Stimulated activated CD8-positive, alpha-beta memory T cell treated with anti-CD3 and anti-CD28 coated beads, Interleukin-7, amount 100 ng/mL, for 48 hours (primary cell): ENCODE measurements at regions not wholly inside any gene's neighbourhood (a gene's known extent, or its start where the extent isn't known, plus 50 kb on each side); places are given as distances from the start of the nearest gene placed in this dataset.
"Not testable (repeated sequence)": the region's sequence is repeated elsewhere in the genome, so short reads cannot be mapped to it uniquely, and the experiment has no call there.

Source experiments
- DNase-seq, 2 donors: peaks; one replicate each; pipeline ENCODE4 v3.0.0-alpha.2; 2020; ENCODE audit warnings: low read depth in 1 of 2; ENCODE audit errors: extremely low read depth in 1 of 2

- DNase-seq, result no peak
These were observed 350.5 kb upstream of the DAB2 start for GRCh38 chr5:39775086-39775796.

DNA sequence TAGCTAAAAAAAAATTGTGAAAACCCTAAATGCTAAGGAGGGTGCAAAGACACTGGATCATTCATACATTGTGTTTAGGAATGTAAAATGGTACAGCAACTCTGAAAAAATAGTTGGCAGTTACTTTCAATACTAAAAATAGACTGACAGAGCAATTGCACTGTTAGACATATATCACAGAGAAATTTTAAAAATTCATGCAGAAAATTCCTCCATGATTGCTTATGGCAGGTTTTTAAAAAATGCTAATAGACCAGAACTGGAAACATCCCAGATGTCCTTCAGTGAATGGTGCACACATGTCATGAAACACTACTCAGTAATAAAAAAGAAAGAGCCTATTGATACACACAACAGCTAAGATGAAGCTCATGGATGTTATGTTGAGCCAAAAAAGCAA is 349.8 kb upstream of the DAB2 start:
- no peak for DNase-seq

DNA sequence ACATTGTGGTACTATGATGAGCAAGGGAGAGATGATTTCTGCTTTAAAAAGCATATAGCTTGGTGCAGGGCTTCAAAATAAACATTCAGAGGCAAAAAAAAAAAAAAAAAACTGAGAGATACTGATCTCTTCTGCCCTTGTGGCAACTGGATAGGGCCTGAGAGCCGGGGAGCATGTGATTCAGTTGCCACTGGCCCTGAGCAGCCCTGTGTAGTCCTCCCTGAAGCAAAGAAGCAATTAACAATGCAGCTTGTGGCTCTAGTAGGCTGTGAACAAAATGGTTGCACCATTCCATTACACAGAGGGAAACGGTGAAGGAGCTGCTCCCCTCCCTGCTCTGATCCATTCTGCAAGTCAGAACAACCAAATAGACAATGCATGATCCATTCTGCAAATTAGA is 347.5 kb upstream of the DAB2 start:
- no peak for DNase-seq

GRCh38 chr5:39767916-39768315 is 343.1 kb upstream of the DAB2 start:
- DNase-seq, result no peak

DNA sequence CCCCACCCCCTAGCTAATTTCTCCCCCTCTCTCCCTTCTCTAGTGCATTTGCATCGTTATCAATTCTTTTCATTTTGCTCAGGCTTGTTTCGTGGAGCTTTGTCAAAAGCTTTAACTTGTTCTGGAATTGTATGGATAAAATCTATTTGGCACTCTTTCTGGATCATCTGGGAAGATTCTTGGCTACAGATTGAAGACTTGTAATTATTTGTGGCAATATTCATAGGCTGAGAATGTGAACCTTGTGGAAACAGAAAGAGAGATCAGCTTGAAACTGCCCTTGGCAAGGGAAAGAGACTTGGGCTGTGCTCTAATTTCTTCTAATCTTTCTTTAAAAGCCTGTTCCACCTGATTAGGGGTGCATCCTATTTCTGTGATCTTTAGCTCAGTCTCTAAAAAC is 340.6 kb upstream of the DAB2 start:
- no peak for DNase-seq

DNA sequence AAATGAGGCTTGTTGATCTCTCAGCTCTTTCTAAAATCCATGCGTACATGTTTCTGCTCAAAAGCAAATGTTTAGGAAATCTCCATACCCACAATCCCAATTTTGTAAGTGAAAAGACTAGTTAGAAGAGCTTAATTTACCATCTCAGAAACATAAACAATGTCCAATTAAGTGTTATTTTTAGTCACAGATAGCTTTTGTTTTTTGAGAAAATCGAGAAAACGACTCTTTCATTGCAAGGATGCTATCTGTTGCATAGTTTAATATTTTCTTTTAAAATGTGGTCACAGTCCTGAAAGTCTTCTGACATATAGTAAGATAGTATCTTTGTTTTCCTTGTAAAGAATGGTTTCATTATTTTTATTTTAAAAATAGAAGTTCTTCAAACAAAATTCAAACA is 338.0 kb upstream of the DAB2 start:
- no peak for DNase-seq

DNA sequence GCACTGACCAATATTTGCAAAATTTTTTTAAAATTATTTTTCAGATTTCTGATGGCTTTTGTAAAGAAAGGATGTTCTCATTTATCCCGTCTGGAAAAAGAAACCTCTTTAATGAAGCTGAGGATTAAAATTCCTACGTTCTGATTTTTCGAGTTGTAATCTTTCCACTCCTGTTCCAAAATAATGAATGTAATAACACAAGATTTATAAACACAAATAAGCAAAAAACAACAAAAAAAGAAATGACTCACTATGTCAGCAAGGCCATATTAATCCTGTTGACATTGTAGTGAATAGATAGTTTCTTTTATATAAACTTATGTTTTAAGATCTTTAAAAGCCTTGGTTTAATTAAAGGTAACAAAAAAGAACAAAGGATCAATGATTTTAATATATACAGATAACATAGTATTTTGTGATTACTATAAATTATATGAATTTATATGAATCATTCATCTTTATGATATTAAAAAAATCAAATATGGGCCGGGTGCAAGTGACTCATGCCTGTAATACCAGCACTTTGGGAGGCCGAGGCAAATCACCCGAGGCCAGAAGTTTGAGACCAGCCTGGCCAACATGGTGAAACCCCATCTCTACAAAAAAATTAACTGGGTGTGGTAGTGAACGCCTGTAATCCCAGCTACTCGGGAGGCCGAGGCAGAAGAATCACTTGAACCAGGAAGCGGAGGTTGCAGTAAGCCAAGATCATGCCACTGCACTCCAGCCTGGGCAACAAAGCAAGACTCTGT is 336.6 kb upstream of the DAB2 start:
- no peak for DNase-seq

GRCh38 chr5:39760385-39761198 is 335.8 kb upstream of the DAB2 start:
- no peak for DNase-seq

- DNase-seq, result no peak
These were observed 334.9 kb upstream of the DAB2 start for GRCh38 chr5:39759701-39760100.

- DNase-seq, result no peak
These were observed 333.6 kb upstream of the DAB2 start for GRCh38 chr5:39758426-39758825.

GRCh38 chr5:39757131-39757530 is 332.4 kb upstream of the DAB2 start:
- DNase-seq, result no peak

DNA sequence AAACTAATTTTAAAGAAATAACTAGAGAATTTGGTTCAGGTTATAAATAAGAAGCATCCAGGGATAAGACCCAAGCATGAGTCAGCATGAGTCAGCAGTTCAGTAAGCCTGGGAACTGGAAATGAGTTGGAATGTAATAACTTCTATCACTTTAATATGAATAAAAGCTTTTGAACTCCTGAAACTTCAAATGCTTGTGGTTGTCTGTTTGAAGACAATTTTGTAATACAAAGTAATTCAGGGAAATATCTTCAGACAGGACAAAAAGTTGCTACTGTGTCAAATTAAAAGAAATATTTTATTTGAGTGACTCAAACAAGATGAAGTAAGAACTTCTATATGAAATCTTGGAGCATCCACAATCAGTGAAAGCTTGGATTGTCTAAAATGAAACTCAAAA is 331.2 kb upstream of the DAB2 start:
- DNase-seq, result no peak

DNA sequence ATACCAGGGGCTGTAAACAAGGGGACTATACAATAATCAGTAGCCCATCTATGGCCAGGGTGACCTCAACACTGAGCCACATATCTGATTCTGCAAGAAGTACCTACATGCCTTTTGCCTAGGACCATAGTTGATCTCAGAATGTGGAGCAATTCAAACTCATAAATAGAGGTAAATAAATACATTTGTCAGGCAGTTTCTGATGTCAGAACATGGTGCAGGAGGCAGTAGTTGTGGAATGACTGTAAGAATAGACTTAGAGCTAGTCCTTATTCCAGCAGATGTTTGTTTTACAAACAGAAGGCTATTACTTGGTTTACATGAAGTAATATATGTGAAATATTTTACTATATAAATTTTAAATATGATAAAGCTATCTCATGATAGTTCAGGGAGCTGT is 330.7 kb upstream of the DAB2 start:
- no peak for DNase-seq

DNA sequence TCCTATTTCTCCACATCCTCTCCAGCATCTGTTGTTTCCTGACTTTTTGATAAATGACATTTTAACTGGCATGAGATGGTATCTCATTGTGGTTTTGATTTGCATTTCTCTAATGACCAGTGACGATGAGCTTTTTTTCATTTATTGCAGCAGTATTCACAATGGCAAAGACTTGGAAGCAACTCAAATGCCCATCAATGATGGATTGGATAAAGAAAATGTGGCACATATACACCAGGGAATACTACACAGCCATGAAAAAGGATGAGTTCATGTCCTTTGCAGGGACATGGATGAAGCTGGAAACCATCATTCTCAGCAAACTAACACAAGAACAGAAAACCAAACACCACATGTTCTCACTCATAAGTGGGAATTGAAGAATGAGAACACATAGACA is 329.0 kb upstream of the DAB2 start:
- DNase-seq, result not testable (repeated sequence)

- no peak for DNase-seq
These were observed 325.9 kb upstream of the DAB2 start for GRCh38 chr5:39750661-39751060.

GRCh38 chr5:39742916-39743315 is 318.1 kb upstream of the DAB2 start:
- DNase-seq, result no peak

GRCh38 chr5:39740404-39740803 is 315.6 kb upstream of the DAB2 start:
- no peak for DNase-seq

DNA sequence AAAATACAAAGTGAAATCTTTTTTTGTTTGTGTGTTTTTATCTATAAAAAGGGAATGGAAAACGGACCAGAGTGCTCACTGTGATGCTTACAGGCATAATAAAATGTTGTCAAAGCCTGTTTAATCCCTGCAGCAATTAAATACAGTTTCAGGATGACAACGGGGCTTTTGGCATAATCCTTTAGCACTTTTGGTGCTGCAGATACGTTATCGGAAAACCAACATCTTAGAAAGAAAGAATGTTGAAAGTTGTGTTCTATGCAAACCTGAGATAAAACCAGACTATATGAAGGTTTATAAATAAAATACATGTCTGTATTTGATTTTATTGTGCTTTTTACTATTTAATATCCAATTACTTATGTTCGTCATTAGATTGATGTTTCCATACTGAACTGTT is 307.4 kb upstream of the DAB2 start:
- DNase-seq, result no peak

- no peak for DNase-seq
These were observed 305.9 kb upstream of the DAB2 start for GRCh38 chr5:39730699-39731098.

DNA sequence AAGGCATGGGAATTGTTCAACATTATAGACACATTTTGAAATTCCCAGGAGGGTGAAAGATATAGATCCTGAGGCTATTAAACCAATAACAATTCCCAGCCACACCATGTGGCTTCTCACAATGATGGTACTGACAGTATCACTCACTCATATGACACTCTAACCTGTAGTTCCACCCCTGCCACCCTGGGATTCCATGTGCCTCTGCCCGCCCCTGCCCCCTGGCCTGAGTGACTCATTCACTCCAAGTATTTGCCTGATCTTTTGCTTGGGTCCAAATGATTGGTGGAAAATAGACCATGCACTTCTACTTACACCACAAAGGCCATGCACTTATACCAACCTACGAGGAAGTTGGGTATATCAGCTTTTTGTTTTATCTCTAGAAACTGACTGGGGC is 305.2 kb upstream of the DAB2 start:
- no peak for DNase-seq

DNA sequence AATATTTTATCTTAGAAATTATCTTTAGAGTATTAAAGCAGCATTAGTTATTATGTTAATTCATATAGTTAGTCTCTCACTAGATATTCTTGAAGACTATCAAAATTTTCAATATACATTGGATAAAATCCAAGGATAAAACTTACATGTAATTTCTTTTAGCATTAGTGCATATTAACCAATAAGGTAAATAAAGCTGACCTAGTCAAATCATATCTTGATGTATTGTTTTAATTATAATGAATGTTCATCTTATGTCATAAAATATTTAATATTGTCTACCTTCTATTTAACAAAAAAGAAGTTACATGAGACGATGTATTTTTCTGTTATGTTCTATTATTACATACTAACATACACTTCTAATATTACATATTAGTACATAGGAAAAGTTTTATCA is 301.7 kb upstream of the DAB2 start:
- DNase-seq, result no peak

GRCh38 chr5:39721394-39721793 is 296.6 kb upstream of the DAB2 start:
- no peak for DNase-seq
